HG02759 (cell line): ENCODE measurements at regions not wholly inside any gene's neighbourhood (a gene's known extent, or its start where the extent isn't known, plus 50 kb on each side); places are given as distances from the start of the nearest gene placed in this dataset.

Experiments used
- ATAC-seq: cut with Tn5 transposase; IDR thresholded peaks from one replicate; pipeline ENCODE4 v1.9.1; 2021; ENCODE audit warnings: mild to moderate bottlenecking, moderate library complexity; ENCODE audit not compliant: unreplicated experiment

DNA sequence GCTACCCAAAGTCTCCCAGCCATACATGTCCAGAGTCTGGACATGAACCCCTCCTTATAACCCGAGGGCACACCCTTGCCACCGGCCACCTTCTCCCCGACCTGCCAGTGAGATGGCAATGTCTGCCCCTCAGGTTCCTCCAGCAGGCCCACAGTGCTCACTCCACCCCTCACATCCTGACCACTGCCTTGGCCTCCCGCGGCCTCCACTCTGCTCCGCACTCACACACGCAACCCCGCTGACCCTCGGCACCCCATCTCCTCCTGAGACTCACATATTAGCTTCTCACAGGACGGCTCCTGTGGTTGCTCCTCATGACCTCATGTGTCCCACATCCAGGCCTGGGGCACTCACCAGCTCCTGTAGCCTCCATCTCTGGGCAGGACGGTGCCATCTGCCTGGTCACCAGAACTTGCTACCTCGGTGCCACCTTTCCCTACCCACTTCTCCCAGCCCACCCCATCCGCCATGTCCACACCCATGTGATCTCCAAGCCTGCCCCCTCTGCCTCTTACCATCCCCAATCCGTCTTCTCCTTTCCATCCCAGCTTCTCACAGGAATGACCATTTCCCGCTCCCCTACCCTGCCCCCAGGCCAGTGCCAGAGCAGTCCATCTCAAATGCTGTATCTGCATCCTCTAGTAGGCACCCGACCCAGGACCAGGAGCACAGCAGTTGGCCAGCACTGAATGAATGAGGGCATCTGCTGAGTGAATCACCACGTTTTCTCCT is 198.6 kb upstream of the DIO3 start:
- no peak for ATAC-seq

GRCh38 chr14:101363261-101363555 is 198.1 kb upstream of the DIO3 start:
- ATAC-seq = no peak

DNA sequence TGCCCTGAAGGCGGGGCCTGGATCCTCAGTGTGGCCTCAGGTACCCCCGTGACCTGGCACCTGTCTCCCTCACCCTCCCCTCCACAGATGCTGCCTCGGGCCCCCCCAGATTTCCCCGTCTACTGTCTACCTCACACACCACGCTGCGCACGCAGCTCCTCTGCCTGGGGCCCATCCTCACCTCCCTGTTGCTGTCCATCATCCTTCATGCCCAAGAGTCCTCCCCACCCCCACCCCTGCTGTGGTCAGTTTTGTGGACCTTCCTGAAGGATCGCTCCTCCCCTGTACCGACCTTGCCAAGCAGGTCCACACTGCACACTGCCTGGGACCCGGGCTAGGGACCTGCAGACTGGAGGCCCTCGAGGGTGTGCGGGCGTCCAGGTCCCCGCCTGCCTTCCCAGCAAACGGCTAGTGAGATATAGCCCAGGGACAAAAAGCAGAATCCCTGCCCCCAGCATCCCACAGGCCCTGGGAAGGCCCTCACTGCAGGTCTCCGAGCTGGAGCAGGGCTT is 197.4 kb upstream of the DIO3 start:
- ATAC-seq = no peak

DNA sequence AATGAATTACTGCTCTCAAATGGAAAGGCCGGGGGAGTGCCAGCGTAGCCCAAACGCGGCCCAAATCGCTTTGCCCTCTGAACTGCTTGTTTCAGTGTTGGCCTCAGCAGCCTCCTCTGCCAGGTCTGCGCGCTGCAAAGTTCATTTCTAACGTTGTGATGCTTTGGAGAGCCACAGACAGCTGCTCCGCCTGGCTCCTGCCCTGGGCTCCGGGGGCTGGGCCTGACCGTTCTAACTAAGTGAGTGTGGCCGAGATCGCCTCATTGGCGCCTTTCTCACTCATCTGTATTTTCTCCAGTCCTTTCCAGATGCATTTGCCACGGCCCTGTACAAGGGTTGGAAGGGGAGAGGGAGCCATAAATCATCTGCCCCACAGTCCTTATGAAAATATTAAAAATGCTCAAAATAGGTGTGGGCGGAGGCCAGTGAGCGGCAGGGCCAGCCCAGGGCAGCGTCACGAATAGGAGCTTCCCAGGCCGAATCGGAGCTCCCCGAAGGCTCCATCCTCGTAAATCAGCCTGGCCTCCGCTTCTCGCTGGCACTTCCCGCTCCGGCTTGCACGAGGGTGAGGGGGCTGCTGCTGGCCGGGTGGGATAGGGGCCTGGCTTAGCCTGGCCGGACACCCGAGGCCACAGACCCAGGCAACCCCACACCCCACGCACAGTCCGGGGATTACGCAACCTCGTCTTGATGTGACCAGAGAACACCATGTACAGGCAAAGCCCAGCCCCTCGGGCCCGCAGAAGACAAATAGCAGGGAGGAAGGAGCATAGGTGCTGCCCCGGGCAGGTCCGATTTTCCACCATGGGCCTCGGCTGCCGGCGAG is 196.6 kb upstream of the DIO3 start:
- ATAC-seq = no peak

GRCh38 chr14:101365329-101366158 is 195.8 kb upstream of the DIO3 start:
- ATAC-seq = no peak

DNA sequence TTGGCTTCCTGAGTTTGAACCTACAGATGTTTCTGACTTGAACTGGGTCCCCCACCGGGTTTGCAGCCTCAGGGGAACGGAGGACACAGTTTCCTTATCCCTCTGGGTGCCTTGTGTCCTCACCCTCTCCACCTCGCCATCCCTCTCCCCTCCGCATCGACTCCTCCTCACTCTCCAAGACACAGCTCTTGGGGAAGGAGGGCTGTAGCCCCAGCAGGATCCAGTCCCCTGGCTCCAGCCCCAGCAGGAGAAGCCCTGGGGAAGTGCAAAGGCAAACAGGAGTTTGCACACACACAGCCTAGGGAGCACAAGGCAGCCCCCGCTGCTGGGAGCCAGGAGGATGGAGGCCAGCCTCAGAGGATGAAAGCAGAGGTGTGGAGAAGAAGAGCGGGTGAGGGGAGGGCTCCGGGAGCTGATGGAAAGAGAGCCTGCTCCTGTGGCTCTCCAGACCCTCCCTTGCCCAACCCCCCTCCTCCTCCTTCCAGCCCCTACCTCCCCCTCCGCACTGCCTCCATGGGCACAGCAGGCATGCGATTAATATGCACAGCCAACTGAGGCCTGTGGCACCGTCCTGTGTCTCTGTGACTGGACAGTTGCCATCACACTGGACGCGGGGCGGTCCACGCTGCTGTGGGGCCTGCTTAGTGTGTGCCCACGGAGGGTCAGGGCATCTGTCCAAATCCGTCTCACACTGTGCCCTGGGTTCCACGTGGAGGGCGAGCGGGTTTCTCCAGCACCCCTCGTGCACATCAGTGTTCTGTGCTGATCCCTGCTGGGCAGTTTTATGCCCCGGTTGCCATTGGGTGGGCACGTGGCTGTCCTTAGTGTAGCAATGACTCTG is 193.7 kb upstream of the DIO3 start:
- ATAC-seq = no peak

GRCh38 chr14:101368629-101369028 is 192.7 kb upstream of the DIO3 start:
- ATAC-seq = no peak

DNA sequence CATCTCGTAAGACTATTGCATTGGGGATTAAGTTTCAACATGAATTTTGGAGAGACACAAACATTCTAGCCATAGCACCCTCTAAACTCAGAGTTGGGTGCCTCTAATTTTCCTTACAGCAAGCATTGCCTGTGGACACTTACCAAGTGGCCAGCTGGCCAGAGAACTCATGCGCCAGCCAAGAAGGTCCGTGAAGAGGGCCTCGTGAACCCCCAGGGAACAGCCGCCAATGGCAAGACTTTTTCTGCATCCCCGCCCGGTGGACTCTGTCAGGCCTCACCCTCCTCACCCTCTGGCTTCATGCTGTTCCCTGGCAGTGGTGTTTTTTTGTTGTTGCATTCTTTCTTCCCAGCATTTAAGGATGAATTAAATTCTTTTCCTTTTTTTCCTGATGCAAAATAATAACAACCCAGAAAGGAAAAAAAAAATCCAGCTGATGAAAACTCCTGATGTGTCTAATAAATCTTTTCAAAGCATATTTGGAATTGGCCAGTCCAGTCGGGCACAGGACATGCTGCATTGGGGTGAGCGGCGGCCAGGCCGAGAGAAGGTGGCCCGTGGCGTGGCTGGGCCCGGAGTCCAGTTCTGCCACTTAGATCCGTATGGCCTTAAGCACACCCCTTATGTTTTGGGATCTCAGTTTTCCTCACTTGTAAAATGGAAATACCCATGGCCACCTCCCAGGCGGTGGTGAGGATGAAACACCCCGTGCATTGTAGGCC is 191.9 kb upstream of the DIO3 start:
- ATAC-seq = no peak

DNA sequence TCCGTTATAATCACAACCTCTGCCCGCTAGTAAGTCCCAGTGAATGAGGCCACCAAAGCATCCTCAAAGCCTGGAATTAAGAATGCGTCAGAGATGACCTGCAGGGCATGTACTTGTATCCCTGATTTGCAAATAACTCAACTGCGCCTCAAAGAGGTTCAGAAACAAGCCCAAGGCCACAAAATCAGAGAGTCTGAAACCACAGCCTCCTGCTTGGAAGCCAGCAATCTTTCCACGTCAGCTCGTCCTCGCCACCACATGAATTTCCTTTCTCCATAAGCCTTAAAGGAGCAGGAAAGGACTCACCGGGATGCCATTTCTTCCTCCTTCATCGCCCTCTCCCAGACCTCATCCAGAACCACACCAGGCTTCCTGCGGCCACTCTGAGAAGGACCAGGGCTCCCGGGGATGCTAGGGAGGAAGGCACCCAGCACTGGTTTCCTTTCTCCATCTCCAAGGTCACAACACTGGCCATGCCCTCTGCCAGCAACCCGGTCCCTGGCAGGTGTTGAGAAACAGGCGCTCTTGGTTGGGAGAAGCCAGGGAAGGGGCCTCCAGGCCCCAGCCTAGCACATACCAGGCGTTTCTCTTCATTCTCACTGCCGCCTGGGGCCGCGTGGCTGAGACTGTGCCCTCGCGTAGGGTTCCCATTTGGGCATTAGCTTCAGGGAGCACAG is 191.2 kb upstream of the DIO3 start:
- no peak for ATAC-seq

DNA sequence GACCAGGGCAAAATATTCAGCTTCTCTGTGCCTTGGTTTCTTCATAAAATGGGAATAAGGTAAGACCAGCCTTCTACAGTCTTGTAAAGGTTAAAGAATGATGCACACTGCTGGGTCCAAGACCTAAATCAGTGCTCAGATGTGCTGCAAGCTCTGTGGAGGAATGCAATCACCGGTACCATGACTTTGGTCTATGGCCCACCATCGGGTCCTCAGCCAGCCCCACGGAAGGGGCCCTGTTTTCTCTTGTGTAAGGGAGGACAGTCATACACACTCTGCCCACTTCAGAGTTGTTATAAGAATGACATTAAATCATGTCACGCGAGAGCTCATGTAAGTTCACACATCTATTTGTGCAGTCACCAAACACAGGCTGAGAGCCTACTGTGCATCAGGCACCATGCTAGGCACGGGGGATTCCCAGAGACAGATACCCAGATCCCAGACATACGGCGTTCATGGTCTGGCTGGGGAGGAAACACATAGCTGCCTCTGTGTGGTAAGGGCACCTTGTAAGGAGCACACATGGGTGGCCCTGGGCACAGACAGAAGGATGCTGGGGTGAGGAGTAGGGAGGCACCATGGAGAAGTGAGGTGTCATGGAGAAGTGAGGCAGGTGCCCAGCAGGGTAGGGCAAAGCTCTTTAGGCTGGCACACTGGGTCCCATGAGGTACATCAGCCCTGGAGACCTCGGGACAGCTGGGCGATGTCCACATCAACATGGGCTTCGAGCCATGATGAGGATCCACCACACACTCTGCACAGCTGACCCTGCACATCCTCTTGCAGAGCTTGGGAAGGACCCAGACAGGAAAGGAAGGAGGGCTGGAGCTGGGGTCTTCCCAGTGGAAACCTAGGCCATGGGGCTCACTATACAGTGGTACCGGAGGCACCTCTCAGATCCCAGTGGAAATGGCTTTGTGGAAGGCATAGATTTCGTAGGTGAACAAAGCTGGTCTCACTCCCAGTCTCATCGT is 190.4 kb upstream of the DIO3 start:
- no peak for ATAC-seq

GRCh38 chr14:101371799-101372793 is 189.2 kb upstream of the DIO3 start:
- no peak for ATAC-seq

GRCh38 chr14:101372894-101373620 is 188.2 kb upstream of the DIO3 start:
- ATAC-seq = no peak

DNA sequence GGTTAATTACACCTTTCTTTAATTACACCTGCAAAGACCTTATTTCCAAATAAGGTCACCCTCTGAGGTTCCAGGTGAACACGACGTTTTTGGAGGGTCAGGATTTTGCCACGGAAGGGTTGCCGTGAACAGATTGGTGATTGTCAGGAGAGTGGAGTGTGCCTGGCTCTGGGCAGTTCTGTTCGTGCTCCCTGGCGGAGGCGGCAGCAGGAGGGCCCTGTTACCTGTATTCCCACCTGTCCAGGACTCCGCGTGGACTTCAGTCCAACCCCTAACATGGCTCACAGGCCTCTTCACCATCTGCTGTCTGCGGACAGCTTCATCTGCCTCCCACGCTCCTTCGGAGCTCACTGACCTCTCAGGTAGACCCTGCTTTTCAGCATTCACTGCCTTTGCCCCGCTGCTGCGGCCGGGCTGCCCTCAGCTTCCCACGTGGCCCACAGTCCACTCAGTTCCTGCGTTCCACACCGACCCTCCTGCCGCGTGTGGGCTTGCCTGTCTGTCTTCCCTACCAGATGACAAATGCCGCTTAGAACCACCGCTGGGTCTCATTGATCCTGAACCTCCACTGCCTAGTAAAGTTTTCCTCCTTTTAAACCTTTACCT is 187.5 kb upstream of the DIO3 start:
- ATAC-seq = no peak

DNA sequence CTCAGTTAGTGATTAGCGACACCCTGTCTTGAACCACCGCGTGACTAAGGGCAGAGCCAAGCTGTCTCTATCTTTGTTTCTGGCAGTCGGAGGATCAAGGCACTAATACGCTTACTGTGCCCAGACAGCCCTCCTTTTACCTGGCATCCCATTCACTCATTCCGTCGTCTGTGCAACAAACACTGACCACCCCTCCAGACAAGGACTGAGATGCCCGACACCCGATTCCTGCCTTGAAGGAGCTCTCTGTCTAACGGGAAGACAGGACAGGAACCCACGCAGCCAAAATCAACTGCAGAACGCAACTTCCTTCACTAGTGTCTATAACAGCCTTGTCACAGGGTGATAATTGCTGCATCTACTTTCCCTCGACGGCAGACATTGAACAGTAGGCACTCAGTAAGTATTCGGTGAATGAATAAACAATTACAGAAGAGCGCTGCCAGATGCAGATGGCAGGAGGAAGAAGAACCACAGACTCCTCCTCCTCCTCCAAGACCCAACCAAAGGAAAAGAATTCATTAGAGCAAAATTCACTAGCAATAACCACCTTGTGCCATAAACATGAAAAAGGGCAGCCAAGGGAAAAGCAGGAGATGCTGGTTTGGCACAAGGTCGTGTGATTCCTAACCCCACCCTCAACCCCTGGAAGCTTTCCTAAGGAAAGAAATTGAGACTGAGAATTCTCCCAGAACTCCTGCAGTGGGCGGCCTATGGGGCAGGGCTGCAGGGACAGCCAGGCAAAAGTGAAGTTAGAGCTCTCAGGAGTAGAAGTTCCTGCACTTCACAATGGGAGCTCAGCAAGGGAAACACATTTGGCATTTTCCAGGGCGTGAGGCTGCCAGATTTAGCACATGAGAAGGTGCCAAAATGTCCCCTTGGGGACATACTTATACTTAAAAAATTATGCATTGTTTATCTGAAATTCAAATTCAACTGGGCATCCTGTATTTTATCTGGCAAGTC is 186.6 kb upstream of the DIO3 start:
- no peak for ATAC-seq

DNA sequence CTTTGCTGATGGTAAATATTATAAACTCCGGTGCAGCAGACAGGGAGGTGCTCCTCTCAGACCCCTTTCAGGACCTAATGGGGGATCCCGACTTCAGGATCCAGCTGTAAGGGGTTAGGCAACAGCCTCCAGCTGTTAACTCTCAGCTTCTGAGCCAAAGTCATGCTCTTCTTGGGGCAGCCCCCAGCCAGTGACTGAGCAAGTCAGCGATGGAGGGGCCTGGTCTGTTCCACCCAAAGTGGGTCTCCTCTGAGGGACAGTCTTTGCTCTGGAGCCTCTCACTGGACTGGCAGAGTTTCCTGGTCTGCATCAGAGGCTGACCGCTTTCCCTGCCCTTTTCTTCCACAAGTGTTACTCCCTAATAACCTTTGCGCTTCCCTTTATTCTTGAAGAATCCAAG is 184.2 kb upstream of the DIO3 start:
- ATAC-seq = no peak
